AG09319 (cell line): ENCODE measurements at regions not wholly inside any gene's neighbourhood (a gene's known extent, or its start where the extent isn't known, plus 50 kb on each side); places are given as distances from the start of the nearest gene placed in this dataset.

Source experiments
- DNase-seq: peaks from one replicate; pipeline ENCODE4 v3.0.0-alpha.2; 2010; ENCODE audit warnings: low read depth; ENCODE audit errors: extremely low read depth
- CTCF ChIP-seq: IDR thresholded peaks from 2 replicates; pipeline ENCODE4 v1.5.1; 2011; ENCODE audit warnings: low read depth, mild to moderate bottlenecking, inconsistent platforms, low read length, moderate library complexity

GRCh38 chr12:90428881-90429280, 526.1 kb downstream of the CCER1 start:
- no peak for TF ChIP-seq CTCF
- no peak for DNase-seq

- no peak for TF ChIP-seq CTCF
- no peak for DNase-seq
Measured at GRCh38 chr12:90428465-90428864, 526.5 kb downstream of the CCER1 start.

GRCh38 chr12:90423965-90424364, 531.0 kb downstream of the CCER1 start:
- TF ChIP-seq CTCF, result no peak
- no peak for DNase-seq

- TF ChIP-seq CTCF, result no peak
- DNase-seq, result no peak
Measured at GRCh38 chr12:90410962-90411361, 544.0 kb downstream of the CCER1 start.

GRCh38 chr12:90407841-90408240, 547.1 kb downstream of the CCER1 start:
- TF ChIP-seq CTCF, result no peak
- DNase-seq, result no peak

GRCh38 chr12:90404071-90404470, 550.9 kb downstream of the CCER1 start:
- TF ChIP-seq CTCF, result no peak
- no peak for DNase-seq

- DNase-seq, result no peak
- TF ChIP-seq CTCF, result no peak
Measured at GRCh38 chr12:90401185-90401584, 553.8 kb downstream of the CCER1 start.
